WERI-Rb-1 (cell line): ENCODE measurements at regions not wholly inside any gene's neighbourhood (a gene's known extent, or its start where the extent isn't known, plus 50 kb on each side); places are given as distances from the start of the nearest gene placed in this dataset.

Experiments used
- DNase-seq: peaks from one replicate; pipeline ENCODE4 v3.0.0-alpha.2; 2020
- H3K27ac ChIP-seq: fragments of 250-450 bp; sonication (Bioruptor Pico); 2 replicates; pipeline ENCODE4 v1.5.1; 2020; ENCODE audit warnings: mild to moderate bottlenecking, moderate library complexity
- H3K27me3 ChIP-seq: fragments of 250-450 bp; sonication (Bioruptor Pico); 2 replicates; pipeline ENCODE4 v1.5.1; 2021; ENCODE audit warnings: mild to moderate bottlenecking, low read depth, moderate library complexity; ENCODE audit not compliant: insufficient read depth, severe bottlenecking
- H3K36me3 ChIP-seq: fragments of 250-450 bp; sonication (Bioruptor Pico); 2 replicates; pipeline ENCODE4 v1.5.1; 2020; ENCODE audit warnings: mild to moderate bottlenecking, moderate library complexity
- H3K4me3 ChIP-seq: 2 replicates; pipeline ENCODE4 v1.5.1; 2011; ENCODE audit warnings: low read depth, mild to moderate bottlenecking, control low read depth, low read length
- H3K9me3 ChIP-seq: fragments of 250-450 bp; sonication (Bioruptor Pico); 2 replicates; pipeline ENCODE4 v1.5.1; 2021; ENCODE audit warnings: mild to moderate bottlenecking, moderate library complexity; ENCODE audit not compliant: severe bottlenecking
- TF ChIP-seq, protein P1 (sequence below): IDR thresholded peaks from 2 replicates; pipeline ENCODE4 v1.5.1; 2011; ENCODE audit warnings: low read depth, mild to moderate bottlenecking, control low read depth, inconsistent platforms, low read length

DNA sequence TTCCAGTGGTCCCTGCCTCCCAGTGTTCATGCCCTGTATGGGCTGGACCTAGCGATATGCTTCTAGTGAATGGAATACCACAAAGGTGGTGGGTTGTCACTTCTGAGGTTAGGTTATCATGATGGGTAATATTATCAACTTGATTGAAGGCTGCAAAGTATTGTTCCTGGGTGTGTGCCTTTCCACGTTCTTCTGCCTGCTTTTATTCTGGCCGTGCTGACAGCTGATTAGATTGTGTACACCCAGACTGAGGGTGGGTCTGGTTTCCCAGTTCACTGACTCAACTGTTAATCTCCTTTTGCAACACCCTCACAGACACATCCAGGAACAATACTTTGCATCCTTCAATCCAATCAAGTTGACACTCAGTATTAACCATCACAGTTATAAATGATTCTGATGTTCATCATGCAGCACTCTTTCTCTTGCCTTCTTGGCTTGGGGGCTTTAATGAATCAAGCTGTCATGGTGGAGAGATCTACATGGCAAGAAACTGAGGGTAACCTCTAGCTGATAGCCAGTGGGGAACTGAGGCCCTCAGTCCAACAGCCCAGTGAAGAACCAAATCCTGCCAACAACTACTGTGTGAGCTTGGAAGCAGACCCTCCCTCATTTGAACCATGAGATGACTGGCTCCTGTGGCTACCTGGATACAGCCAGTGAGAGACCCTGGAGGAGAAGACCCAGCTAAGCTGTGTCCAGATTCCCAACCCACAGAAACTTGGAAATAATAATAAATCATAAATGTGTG is 63.0 kb upstream of the CELF4 start:
- H3K9me3 ChIP-seq: no peaks in the 10 kb centered on the region
- TF ChIP-seq, protein P1, sequence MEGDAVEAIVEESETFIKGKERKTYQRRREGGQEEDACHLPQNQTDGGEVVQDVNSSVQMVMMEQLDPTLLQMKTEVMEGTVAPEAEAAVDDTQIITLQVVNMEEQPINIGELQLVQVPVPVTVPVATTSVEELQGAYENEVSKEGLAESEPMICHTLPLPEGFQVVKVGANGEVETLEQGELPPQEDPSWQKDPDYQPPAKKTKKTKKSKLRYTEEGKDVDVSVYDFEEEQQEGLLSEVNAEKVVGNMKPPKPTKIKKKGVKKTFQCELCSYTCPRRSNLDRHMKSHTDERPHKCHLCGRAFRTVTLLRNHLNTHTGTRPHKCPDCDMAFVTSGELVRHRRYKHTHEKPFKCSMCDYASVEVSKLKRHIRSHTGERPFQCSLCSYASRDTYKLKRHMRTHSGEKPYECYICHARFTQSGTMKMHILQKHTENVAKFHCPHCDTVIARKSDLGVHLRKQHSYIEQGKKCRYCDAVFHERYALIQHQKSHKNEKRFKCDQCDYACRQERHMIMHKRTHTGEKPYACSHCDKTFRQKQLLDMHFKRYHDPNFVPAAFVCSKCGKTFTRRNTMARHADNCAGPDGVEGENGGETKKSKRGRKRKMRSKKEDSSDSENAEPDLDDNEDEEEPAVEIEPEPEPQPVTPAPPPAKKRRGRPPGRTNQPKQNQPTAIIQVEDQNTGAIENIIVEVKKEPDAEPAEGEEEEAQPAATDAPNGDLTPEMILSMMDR: no peak
- no peak overlapping the region for H3K4me3 ChIP-seq
- H3K27ac ChIP-seq: no peak overlapping the region
- no peaks in the 10 kb centered on the region for H3K36me3 ChIP-seq
- no peak for DNase-seq
- no peaks in the 10 kb centered on the region for H3K27me3 ChIP-seq

DNA sequence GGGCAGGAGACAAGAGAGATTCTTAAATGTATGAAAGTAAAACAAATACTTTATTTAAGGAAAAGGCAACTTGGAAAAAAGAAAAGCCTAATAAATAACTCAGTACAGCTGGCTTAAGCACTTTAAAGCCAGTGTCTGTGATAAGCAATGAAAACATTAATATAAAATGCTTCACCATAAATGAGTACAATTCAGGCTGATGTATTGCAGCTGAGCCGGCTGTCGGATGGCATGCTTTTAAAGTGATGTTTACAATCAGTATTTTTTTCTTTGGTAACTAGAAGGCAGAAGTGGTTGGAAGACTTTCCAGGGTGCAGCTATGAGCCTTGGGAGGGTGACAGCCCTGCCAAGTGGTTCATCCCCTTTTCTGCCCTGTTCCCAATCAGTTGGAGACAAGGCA is 58.7 kb upstream of the CELF4 start:
- TF ChIP-seq, protein P1: no peak
- Histone ChIP-seq H3K9me3 (no peaks in the 10 kb centered on the region), H3K27me3 (no peaks in the 10 kb centered on the region)

DNA sequence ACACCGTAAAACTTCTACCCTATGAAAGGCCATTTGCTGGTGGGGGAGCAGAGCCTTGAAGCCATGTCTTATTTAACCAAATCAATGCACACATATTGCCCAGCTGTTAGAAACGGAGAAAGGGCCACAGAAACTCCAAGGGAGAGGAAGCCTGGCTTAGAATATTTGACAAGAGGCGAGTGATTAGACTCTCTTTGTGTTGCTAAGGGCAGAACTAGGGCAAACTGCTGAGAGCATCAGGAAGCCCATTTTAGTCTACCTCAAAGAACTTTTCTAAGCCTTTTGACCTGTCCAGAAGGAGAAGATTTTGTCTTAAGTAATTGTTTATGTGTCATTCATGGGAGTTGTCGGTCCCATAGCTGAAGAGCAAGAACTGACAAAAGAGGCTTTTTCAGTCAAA is 54.4 kb upstream of the CELF4 start:
- Histone ChIP-seq H3K9me3 (no peaks in the 10 kb centered on the region), H3K27me3 (no peaks in the 10 kb centered on the region), H3K27ac (no peak overlapping the region), H3K36me3 (no peaks in the 10 kb centered on the region), H3K4me3 (no peak overlapping the region)
- TF ChIP-seq, protein P1: no peak
- no peak for DNase-seq

More for the DNA sequence above, 58.7 kb upstream of the CELF4 start:
- Histone ChIP-seq H3K4me3 (no peak overlapping the region), H3K27ac (no peak overlapping the region), H3K36me3 (no peaks in the 10 kb centered on the region)
- no peak for DNase-seq

DNA sequence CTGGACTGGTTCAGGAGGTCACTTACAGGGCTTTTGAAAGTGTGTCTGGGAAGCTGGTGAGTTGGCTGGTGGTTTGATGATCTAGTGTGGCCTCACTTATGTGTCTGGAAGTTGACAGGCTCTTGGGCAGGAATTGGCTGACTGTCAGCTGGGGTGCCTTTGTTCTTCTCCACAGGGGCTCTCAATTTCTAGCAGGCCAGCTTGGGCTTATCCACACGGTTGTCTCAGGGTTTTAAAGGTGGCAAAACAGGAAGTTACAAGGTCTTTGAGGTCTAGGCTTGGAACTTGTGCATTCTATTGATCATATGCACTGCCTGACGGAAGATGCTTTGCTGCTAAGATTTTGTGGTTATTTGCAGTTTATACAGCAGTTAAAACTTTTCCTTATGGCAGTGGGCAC is 52.0 kb upstream of the CELF4 start:
- H3K4me3 ChIP-seq: no peak overlapping the region
- H3K27ac ChIP-seq: no peak overlapping the region
- H3K9me3 ChIP-seq: no peaks in the 10 kb centered on the region
- no peaks in the 10 kb centered on the region for H3K36me3 ChIP-seq
- no peak for DNase-seq
- TF ChIP-seq, protein P1: no peak
- H3K27me3 ChIP-seq: no peaks in the 10 kb centered on the region
